ENCODE measurements at regions not wholly inside any gene's neighbourhood (a gene's known extent, or its start where the extent isn't known, plus 50 kb on each side); places are given as distances from the start of the nearest gene placed in this dataset.

DNA sequence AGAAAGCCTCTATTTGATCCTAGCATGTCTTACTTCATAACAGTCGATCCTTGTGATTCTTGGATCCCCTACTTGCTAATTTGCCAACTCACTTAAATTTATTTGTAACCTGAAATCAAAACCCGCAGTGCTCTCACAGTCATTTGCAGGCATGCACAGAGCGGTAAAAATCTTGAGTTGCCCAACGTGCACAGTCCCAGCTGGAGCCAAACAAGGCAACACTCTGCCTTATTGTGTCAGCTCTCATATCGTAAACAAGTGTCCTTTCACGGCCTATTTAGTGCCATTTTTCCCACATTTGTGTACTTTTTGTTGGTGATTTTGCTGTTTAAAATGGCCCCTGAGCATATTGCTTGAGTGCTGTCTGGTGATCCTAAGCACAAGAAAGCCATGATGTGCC, 511.3 kb upstream of the WWC1 start:
- TF ChIP-seq, protein P1, sequence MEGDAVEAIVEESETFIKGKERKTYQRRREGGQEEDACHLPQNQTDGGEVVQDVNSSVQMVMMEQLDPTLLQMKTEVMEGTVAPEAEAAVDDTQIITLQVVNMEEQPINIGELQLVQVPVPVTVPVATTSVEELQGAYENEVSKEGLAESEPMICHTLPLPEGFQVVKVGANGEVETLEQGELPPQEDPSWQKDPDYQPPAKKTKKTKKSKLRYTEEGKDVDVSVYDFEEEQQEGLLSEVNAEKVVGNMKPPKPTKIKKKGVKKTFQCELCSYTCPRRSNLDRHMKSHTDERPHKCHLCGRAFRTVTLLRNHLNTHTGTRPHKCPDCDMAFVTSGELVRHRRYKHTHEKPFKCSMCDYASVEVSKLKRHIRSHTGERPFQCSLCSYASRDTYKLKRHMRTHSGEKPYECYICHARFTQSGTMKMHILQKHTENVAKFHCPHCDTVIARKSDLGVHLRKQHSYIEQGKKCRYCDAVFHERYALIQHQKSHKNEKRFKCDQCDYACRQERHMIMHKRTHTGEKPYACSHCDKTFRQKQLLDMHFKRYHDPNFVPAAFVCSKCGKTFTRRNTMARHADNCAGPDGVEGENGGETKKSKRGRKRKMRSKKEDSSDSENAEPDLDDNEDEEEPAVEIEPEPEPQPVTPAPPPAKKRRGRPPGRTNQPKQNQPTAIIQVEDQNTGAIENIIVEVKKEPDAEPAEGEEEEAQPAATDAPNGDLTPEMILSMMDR (IDR thresholded peaks at IDR 0.05) = no peak
- TF ChIP-seq POLR2AphosphoS5 (IDR thresholded peaks at IDR 0.05) (no peak), POLR2A (IDR thresholded peaks at IDR 0.05) (no peak), EP300 (IDR thresholded peaks at IDR 0.05; ENCODE audit: low read depth) (no peak)

All from transverse colon (tissue), 4 donors.